WTC11 (cell line): ENCODE measurements at regions not wholly inside any gene's neighbourhood (a gene's known extent, or its start where the extent isn't known, plus 50 kb on each side); places are given as distances from the start of the nearest gene placed in this dataset.

Experiments
- ATAC-seq: fragments of 200-7000 bp; cut with Tn5 transposase; 2 replicates; pipeline ENCODE4 v1.10.0; 2021; ENCODE audit warnings: mild to moderate bottlenecking, moderate library complexity
- CTCF ChIA-PET: fragments of 300-600 bp; sonication (Branson Sonifier 250); formaldehyde crosslinking; loops from one replicate; lab custom pipeline; 2021; ENCODE audit warnings: antibody characterized with exemption; lab: Charles Lee
- POLR2A ChIA-PET: fragments of 350-600 bp; sonication (Branson Sonifier 250); formaldehyde crosslinking; loops from one replicate; lab custom pipeline; 2021; ENCODE audit warnings: antibody characterized with exemption; lab: Charles Lee
- DNase-seq: peaks from one replicate; pipeline ENCODE4 v3.0.0; 2021; ENCODE audit warnings: low spot score
- H3K27ac Mint-ChIP-seq: 2 replicates; pipeline ENCODE4 v1.8.0; 2021; ENCODE audit warnings: mixed read lengths
- H3K27me3 Mint-ChIP-seq: 2 replicates; pipeline ENCODE4 v1.8.0; 2021; ENCODE audit warnings: low read depth, mild to moderate bottlenecking, moderate library complexity, mixed read lengths
- H3K36me3 Mint-ChIP-seq: 2 replicates; pipeline ENCODE4 v1.8.0; 2021; ENCODE audit warnings: mixed read lengths
- H3K4me1 Mint-ChIP-seq: 2 replicates; pipeline ENCODE4 v1.8.0; 2022; ENCODE audit warnings: mixed read lengths
- H3K4me3 Mint-ChIP-seq: 2 replicates; pipeline ENCODE4 v1.8.0; 2021; ENCODE audit warnings: mild to moderate bottlenecking, moderate library complexity, mixed read lengths
- H3K9me3 Mint-ChIP-seq: 2 replicates; pipeline ENCODE4 v1.8.0; 2021; ENCODE audit warnings: mixed read lengths
- CBFB ChIP-seq: sonication (generic); formaldehyde crosslinking; IDR thresholded peaks from 2 replicates; pipeline ENCODE4 v1.8.1; 2022; ENCODE audit warnings: mild to moderate bottlenecking, low read depth, missing genetic modification reagents
- ELF4 ChIP-seq: sonication (generic); formaldehyde crosslinking; IDR thresholded peaks from 2 replicates; pipeline ENCODE4 v1.8.1; 2022; ENCODE audit warnings: low read depth, mild to moderate bottlenecking, moderate library complexity, missing genetic modification reagents
- ESRRA ChIP-seq: sonication (generic); formaldehyde crosslinking; IDR thresholded peaks from 2 replicates; pipeline ENCODE4 v1.8.1; 2022; ENCODE audit warnings: mild to moderate bottlenecking, missing genetic modification reagents, borderline replicate concordance
- GABPB1 ChIP-seq: sonication (generic); formaldehyde crosslinking; IDR thresholded peaks from 2 replicates; pipeline ENCODE4 v1.8.1; 2023; ENCODE audit warnings: mild to moderate bottlenecking, missing genetic modification reagents
- MXD4 ChIP-seq: fragments of 250-450 bp; sonication (Bioruptor Pico); IDR thresholded peaks from 2 replicates; pipeline ENCODE4 v1.8.0; 2021; ENCODE audit warnings: mild to moderate bottlenecking, moderate library complexity, borderline replicate concordance
- NR3C1 ChIP-seq: sonication (generic); formaldehyde crosslinking; conservative IDR thresholded peaks from 2 replicates; pipeline ENCODE4 v1.8.1; 2023; ENCODE audit warnings: low read depth, mild to moderate bottlenecking, missing genetic modification reagents
- OVOL2 ChIP-seq: fragments of 250-450 bp; sonication (Bioruptor Pico); IDR thresholded peaks from 2 replicates; pipeline ENCODE4 v1.9.0; 2021; ENCODE audit warnings: mild to moderate bottlenecking, borderline replicate concordance
- PRRX2 ChIP-seq: fragments of 250-450 bp; sonication (Bioruptor Pico); IDR thresholded peaks from 2 replicates; pipeline ENCODE4 v1.8.0; 2021; ENCODE audit warnings: mild to moderate bottlenecking
- RORB ChIP-seq: fragments of 250-450 bp; sonication (Bioruptor Pico); IDR thresholded peaks from 2 replicates; pipeline ENCODE4 v1.9.0; 2021; ENCODE audit warnings: mild to moderate bottlenecking
- SMAD3 ChIP-seq: sonication (generic); formaldehyde crosslinking; IDR thresholded peaks from 2 replicates; pipeline ENCODE4 v1.8.0; 2022; ENCODE audit warnings: missing genetic modification reagents, mild to moderate bottlenecking, borderline replicate concordance
- TCF7 ChIP-seq: sonication (generic); formaldehyde crosslinking; IDR thresholded peaks from 2 replicates; pipeline ENCODE4 v1.8.0; 2022; ENCODE audit warnings: mild to moderate bottlenecking, low read depth, missing genetic modification reagents, moderate library complexity
- ZBTB21 ChIP-seq: sonication (generic); formaldehyde crosslinking; IDR thresholded peaks from 2 replicates; pipeline ENCODE4 v1.8.1; 2023; ENCODE audit warnings: mild to moderate bottlenecking, missing genetic modification reagents, borderline replicate concordance
- ZNF263 ChIP-seq: sonication (generic); formaldehyde crosslinking; IDR thresholded peaks from 2 replicates; pipeline ENCODE4 v1.8.1; 2022; ENCODE audit warnings: low read depth, mild to moderate bottlenecking, moderate library complexity, missing genetic modification reagents
- ZNF416 ChIP-seq: fragments of 250-450 bp; sonication (Bioruptor Pico); IDR thresholded peaks from 2 replicates; pipeline ENCODE4 v1.9.0; 2021; ENCODE audit warnings: mild to moderate bottlenecking, inconsistent platforms
- ZNF671 ChIP-seq: fragments of 250-450 bp; sonication (Bioruptor Pico); IDR thresholded peaks from 2 replicates; pipeline ENCODE4 v1.8.0; 2021; ENCODE audit warnings: mild to moderate bottlenecking
- TF ChIP-seq, protein P1 (sequence below): sonication (generic); formaldehyde crosslinking; IDR thresholded peaks from 2 replicates; pipeline ENCODE4 v1.8.1; 2023; ENCODE audit warnings: mild to moderate bottlenecking, missing genetic modification reagents
- TF ChIP-seq, protein P2 (sequence below): sonication (generic); formaldehyde crosslinking; IDR thresholded peaks from 2 replicates; pipeline ENCODE4 v1.8.1; 2022; ENCODE audit warnings: mild to moderate bottlenecking, missing genetic modification reagents, moderate library complexity, borderline replicate concordance
- TF ChIP-seq, protein P3 (sequence below): sonication (generic); formaldehyde crosslinking; IDR thresholded peaks from 2 replicates; pipeline ENCODE4 v1.8.0; 2022; ENCODE audit warnings: missing genetic modification reagents
- TF ChIP-seq, protein P4 (sequence below): sonication (generic); formaldehyde crosslinking; IDR thresholded peaks from 2 replicates; pipeline ENCODE4 v1.8.0; 2022; ENCODE audit warnings: mild to moderate bottlenecking, missing genetic modification reagents
- TF ChIP-seq, protein P5 (sequence below): sonication (generic); formaldehyde crosslinking; conservative IDR thresholded peaks from 2 replicates; pipeline ENCODE4 v1.8.1; 2022; ENCODE audit warnings: mild to moderate bottlenecking, missing genetic modification reagents

DNA sequence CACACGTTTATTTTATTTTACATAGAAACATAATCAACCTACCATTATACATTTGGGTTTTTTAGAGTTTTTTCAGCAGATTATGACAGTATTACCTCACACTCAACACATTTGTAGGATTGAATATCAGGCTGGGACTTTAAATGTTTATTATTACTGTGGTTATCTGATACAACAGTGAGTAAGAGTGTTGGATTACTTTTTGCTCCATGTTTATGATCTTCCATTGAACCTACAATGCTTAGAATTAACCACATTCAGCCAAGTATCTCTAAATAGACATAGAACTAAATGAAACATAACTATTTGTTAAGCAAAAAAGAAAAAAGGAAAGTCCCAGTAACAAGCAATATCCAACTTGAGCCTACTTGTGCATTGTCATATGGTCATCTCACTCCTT is 607.4 kb upstream of the PITX2 start:
- H3K9me3 Mint-ChIP-seq = 0 out of 2 replicates have a peak, but pooled peaks cover 3% of the 10 kb centered on the region
- DNase-seq (no peak), ATAC-seq (no peak)
- POLR2A ChIA-PET = no interaction called here
- no peaks in the 10 kb centered on the region for H3K27me3 Mint-ChIP-seq
- H3K36me3 Mint-ChIP-seq = no peaks in the 10 kb centered on the region
- no peak overlapping the region for H3K4me3 Mint-ChIP-seq
- TF ChIP-seq ZNF671 (CRISPR knock-in tag) = no peak
- CTCF ChIA-PET = no interaction called here
- H3K4me1 Mint-ChIP-seq = peaks cover 15% of the 10 kb centered on the region
- H3K27ac Mint-ChIP-seq = no peak overlapping the region

DNA sequence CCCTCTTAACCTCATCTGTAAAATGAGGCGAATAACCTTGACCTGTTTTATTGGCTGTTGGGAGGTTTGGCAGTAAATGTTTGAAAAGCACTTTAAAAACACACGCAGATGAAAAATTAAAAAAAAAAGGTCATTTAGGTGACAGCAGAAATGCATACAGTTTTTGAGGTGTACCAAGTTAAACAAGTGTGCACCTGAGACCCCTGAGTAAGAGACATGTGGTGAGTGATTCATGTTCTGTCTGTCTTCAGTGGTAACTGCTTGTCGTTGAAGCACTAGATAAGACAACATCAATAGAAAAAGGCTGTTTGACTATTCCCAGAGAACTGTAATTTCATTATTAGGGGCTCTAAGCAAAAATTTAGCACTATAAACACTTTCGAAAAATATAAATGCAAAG is 608.4 kb upstream of the PITX2 start:
- TF ChIP-seq RORB (no peak), CBFB (CRISPR knock-in tag) (no peak), MXD4 (no peak), PRRX2 (no peak), TCF7 (no peak), ZNF671 (CRISPR knock-in tag) (no peak), OVOL2 (no peak), ZNF416 (CRISPR knock-in tag) (no peak), NR3C1 (no peak), SMAD3 (CRISPR knock-in tag) (no peak), ZBTB21 (CRISPR knock-in tag) (no peak), ZNF263 (CRISPR knock-in tag) (no peak), GABPB1 (CRISPR knock-in tag) (no peak), ESRRA (CRISPR knock-in tag) (no peak), ELF4 (CRISPR knock-in tag) (no peak)
- TF ChIP-seq, protein P1, sequence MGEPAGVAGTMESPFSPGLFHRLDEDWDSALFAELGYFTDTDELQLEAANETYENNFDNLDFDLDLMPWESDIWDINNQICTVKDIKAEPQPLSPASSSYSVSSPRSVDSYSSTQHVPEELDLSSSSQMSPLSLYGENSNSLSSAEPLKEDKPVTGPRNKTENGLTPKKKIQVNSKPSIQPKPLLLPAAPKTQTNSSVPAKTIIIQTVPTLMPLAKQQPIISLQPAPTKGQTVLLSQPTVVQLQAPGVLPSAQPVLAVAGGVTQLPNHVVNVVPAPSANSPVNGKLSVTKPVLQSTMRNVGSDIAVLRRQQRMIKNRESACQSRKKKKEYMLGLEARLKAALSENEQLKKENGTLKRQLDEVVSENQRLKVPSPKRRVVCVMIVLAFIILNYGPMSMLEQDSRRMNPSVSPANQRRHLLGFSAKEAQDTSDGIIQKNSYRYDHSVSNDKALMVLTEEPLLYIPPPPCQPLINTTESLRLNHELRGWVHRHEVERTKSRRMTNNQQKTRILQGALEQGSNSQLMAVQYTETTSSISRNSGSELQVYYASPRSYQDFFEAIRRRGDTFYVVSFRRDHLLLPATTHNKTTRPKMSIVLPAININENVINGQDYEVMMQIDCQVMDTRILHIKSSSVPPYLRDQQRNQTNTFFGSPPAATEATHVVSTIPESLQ = no peak
- TF ChIP-seq, protein P2, sequence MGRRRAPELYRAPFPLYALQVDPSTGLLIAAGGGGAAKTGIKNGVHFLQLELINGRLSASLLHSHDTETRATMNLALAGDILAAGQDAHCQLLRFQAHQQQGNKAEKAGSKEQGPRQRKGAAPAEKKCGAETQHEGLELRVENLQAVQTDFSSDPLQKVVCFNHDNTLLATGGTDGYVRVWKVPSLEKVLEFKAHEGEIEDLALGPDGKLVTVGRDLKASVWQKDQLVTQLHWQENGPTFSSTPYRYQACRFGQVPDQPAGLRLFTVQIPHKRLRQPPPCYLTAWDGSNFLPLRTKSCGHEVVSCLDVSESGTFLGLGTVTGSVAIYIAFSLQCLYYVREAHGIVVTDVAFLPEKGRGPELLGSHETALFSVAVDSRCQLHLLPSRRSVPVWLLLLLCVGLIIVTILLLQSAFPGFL = no peak
- TF ChIP-seq, protein P3, sequence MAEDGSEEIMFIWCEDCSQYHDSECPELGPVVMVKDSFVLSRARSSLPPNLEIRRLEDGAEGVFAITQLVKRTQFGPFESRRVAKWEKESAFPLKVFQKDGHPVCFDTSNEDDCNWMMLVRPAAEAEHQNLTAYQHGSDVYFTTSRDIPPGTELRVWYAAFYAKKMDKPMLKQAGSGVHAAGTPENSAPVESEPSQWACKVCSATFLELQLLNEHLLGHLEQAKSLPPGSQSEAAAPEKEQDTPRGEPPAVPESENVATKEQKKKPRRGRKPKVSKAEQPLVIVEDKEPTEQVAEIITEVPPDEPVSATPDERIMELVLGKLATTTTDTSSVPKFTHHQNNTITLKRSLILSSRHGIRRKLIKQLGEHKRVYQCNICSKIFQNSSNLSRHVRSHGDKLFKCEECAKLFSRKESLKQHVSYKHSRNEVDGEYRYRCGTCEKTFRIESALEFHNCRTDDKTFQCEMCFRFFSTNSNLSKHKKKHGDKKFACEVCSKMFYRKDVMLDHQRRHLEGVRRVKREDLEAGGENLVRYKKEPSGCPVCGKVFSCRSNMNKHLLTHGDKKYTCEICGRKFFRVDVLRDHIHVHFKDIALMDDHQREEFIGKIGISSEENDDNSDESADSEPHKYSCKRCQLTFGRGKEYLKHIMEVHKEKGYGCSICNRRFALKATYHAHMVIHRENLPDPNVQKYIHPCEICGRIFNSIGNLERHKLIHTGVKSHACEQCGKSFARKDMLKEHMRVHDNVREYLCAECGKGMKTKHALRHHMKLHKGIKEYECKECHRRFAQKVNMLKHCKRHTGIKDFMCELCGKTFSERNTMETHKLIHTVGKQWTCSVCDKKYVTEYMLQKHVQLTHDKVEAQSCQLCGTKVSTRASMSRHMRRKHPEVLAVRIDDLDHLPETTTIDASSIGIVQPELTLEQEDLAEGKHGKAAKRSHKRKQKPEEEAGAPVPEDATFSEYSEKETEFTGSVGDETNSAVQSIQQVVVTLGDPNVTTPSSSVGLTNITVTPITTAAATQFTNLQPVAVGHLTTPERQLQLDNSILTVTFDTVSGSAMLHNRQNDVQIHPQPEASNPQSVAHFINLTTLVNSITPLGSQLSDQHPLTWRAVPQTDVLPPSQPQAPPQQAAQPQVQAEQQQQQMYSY = no peak
- TF ChIP-seq, protein P4, sequence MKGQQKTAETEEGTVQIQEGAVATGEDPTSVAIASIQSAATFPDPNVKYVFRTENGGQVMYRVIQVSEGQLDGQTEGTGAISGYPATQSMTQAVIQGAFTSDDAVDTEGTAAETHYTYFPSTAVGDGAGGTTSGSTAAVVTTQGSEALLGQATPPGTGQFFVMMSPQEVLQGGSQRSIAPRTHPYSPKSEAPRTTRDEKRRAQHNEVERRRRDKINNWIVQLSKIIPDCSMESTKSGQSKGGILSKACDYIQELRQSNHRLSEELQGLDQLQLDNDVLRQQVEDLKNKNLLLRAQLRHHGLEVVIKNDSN (CRISPR knock-in tag) = no peak
- TF ChIP-seq, protein P5, sequence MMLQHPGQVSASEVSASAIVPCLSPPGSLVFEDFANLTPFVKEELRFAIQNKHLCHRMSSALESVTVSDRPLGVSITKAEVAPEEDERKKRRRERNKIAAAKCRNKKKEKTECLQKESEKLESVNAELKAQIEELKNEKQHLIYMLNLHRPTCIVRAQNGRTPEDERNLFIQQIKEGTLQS = no peak
- H3K36me3 Mint-ChIP-seq = no peaks in the 10 kb centered on the region
- peaks cover 15% of the 10 kb centered on the region for H3K4me1 Mint-ChIP-seq
- H3K27ac Mint-ChIP-seq = no peak overlapping the region
- ChIA-PET POLR2A (no interaction called here), CTCF (no interaction called here)
- 0 out of 2 replicates have a peak, but pooled peaks cover 3% of the 10 kb centered on the region for H3K9me3 Mint-ChIP-seq
- ATAC-seq = no peak
- no peaks in the 10 kb centered on the region for H3K27me3 Mint-ChIP-seq
- DNase-seq = no peak
- H3K4me3 Mint-ChIP-seq = no peak overlapping the region
